GM21423 (cell line): ENCODE measurements at regions not wholly inside any gene's neighbourhood (a gene's known extent, or its start where the extent isn't known, plus 50 kb on each side); places are given as distances from the start of the nearest gene placed in this dataset.
A peak's percentile ranks its signal among the peaks of the same experiment; 100 is the strongest.

Source experiments
- ATAC-seq: cut with Tn5 transposase; IDR thresholded peaks from one replicate; pipeline ENCODE4 v1.9.1; 2021; ENCODE audit warnings: mild to moderate bottlenecking, moderate library complexity; ENCODE audit not compliant: unreplicated experiment

- no peak for ATAC-seq
These were observed 115.5 kb downstream of the LHX9 start for GRCh38 chr1:198032668-198033067.

- ATAC-seq = no peak
These were observed 115.9 kb upstream of the NEK7 start for GRCh38 chr1:198040880-198041279.

DNA sequence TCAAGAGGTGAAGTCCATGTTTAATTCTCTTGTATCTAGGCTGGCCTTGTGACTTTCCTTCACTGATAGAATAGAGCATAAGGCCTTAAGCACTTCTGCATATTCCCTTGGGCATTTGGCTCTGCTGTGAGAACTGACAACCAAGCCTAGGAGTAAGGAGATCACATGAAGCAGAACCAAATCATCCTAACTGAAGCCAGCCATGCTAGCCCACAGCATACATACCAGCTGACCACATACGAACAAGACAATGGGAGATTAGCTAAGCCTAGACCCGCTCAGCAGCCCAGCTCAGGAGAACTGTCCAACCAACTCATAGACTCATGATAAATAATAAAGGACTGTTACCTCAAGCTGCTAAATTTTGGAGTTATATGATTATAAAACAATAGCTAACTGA is 114.6 kb upstream of the NEK7 start:
- ATAC-seq = no peak

- no peak for ATAC-seq
These were observed 108.9 kb upstream of the NEK7 start for GRCh38 chr1:198047913-198048312.

DNA sequence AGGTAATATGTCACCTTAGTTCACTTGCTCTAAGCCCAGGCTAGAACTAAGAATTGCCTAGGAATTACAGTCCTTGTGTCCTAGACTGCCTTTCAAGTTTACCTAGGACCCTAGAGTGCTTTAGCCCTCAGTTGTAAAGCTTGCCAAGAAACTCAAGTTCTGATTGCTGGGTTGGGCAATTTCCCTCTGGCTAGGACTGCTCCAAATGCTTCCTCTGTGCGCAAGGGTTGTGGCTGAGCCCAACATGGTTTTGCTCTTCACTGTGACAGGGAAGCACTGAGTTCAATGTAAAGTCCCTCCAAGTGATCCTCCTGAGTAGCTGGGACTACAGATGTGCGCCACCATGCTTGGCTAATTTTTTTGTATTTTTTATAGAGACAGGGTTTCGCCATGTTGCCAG is 102.3 kb upstream of the NEK7 start:
- no peak for ATAC-seq

DNA sequence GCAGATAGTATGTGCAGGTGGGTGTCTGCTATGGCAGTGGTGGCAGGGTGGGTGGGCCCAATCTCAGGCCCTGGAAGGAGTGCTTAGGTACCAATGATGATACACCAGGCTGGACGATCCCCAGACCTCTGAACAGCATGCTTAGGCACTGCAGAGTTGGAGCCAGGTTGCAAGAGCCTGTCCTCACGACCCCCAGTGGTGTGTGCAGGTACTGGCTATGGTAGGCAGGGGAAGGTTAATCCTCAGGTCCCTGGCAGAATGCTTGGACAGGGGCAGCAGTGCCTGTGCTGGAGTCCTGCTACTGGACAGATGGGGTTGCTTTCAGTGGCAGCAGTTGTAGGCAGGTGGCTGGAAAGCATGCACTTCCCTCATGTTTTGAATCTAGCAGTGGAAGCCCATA is 100.5 kb upstream of the NEK7 start:
- ATAC-seq = peak; percentile 65

DNA sequence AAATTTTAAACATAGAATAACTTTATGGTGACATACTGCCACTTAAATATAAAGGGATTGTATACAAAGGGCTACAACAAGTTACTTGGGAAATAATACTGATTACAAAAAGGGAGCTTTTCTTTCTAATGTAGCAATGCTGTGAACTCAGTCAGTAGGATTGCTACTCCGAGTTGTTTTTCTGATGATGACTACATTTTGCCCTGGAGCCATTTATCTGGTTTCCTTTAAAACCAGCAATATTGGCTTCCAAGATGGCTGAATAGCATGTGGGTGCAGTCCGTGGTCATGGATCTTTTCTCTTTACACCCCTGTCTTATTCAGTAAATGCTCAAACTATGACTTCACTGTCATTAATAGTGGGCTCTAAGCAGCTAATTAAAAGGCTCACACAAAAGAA is 92.6 kb upstream of the NEK7 start:
- ATAC-seq = no peak

DNA sequence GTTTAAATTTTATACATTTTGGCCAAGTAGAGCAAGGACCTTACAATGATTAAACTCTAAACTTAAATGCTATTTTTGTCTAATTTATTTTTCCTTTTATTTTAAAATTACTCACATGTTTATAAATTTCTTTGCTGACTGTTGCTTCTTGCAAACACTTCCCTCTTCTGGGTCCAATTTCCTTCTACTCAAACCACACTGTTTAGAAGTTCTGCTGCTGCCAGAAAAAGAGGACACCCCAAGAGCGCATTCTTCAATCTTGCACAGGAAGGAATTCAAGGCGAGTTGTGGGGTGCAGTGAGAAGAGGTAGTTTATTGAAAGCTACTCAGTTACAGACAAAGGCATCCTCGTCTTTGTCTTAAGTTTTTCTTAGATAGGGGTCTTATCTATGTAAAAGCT is 88.5 kb upstream of the NEK7 start:
- no peak for ATAC-seq

DNA sequence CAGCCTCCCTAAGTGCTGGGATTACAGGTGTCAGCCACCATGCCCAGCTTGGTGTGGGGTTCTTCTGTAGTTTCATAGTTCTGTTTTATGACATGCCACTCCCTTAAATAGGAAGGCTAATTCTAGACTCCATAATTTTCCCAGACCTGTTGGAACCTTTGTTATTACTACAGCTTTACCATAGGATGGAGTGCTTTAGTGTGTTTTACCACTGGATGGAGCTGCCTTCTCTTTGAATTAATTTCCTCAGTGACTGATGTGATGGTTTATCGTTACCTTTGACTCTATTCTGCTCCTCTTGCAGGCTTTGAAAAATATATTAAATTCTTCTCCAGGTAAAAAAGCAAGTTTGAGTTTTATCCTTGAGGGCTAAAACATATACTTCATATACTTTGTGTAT is 84.6 kb upstream of the NEK7 start:
- ATAC-seq = no peak

GRCh38 chr1:198075296-198075695 is 81.5 kb upstream of the NEK7 start:
- no peak for ATAC-seq

- ATAC-seq = no peak
These were observed 77.3 kb upstream of the NEK7 start for GRCh38 chr1:198079432-198079951.

DNA sequence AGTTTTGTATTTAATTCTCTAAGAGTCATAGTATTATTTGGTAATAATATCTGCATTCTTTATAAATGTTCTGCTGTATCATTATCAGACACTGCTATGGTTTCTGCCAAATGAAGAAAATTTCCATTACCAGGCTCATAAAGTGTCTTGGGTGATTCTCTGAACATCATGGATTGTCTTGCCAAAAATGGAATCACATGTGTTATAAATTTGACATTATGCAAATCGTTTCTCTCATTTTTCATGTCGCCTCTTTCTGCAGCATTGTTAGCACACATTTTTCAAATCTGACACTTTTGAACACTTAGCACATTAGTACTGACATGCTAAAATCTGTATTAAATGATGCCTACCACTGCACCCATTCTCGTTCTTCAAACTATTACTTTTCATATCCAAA is 74.2 kb upstream of the NEK7 start:
- ATAC-seq = no peak

DNA sequence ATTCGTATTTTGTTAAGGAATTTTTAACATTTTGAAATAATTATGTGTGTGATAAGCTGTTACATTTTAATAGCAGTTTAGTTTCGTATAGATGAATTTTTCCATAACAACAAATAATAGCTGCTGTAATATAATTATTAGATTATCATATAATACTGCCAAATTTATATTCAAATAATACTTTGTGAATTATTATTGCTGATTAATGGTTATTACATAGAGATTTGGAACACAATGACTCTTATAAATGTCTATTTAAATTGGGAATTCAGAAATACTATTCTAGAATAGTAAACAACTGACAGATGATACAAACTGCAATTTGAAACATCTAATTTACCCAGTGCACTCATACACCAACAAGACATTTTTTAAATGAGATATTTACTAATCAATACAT is 73.2 kb upstream of the NEK7 start:
- no peak for ATAC-seq

- no peak for ATAC-seq
These were observed 72.4 kb upstream of the NEK7 start for GRCh38 chr1:198084241-198084908.

DNA sequence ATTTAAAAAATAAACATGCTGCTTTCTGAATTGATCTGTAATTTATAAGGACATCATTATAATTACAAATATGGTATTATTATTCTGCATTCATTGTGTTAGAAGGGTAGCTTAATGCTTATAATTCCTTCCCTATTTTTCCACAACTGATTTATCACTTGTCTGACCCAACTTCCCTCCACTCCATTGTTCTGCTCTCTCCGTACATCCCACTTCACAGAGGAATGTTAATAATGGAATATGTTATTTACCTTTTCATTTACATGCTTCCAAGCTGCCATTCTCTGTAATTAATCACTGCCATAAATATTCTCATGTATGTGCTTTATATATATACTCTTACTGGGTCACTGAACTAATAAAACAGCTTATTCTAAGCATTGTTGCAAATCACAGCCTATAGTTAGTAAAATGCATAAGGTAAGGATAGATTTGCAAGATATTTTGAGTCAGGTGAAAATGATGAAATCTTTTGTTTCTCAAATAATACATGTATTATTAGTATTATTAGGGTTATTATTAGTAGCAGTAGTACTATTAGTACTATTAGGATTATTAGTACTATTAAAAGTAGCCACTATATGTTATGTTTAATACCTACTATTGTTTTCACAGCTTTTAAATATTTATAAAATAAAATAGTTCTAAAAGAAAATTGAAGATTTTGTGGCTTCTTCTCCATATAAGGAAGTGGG is 70.6 kb upstream of the NEK7 start:
- no peak for ATAC-seq

DNA sequence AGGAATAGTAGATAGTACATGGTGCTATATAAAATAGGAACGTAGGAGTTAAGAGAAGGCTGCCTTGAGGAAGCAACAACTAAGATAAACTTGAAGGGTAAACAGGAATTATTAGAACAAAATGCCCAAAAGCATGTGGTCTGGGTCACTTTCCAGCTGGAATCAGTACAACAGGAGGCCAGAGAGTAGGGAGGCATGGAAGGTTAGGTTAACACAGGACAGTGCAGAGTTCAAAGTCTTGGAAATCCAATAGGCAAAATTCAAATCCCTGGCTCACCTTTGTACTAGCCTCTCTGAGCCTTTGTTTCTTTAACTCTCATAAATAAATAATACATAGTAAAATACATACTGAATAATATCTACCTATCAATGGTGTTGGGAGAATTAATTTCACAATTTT is 69.0 kb upstream of the NEK7 start:
- ATAC-seq = no peak

GRCh38 chr1:198088360-198089071 is 68.3 kb upstream of the NEK7 start:
- no peak for ATAC-seq

DNA sequence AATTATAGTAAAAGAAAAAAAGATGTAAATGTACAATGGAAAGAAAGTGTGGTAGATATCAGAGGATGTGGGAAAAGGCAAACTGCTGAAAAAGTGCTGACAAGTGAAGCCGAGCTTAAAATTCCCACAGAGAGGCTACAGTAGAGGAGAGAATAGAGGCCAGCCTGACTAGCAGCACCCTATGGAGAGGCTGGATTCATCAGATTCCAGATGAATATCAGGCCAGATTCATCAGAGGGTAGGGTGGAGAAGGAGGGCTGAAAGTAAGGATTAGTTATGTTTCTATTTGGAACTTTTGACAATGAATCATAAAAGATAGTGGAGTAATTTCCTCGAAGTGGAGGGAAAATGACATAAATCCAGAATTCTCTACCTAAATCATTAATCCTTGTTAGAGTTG is 60.4 kb upstream of the NEK7 start:
- ATAC-seq = no peak

GRCh38 chr1:198099755-198100154 is 57.0 kb upstream of the NEK7 start:
- ATAC-seq = no peak

- no peak for ATAC-seq
These were observed 54.9 kb upstream of the NEK7 start for GRCh38 chr1:198101716-198102453.

- ATAC-seq = no peak
These were observed 54.4 kb upstream of the NEK7 start for GRCh38 chr1:198102454-198102827.
